SH-SY5Y (cell line): ENCODE measurements at regions not wholly inside any gene's neighbourhood (a gene's known extent, or its start where the extent isn't known, plus 50 kb on each side); places are given as distances from the start of the nearest gene placed in this dataset.

Experiments used
- GATA2 ChIP-seq: IDR thresholded peaks from 2 replicates; pipeline ENCODE4 v1.6.1; 2011; ENCODE audit warnings: mild to moderate bottlenecking, low read depth, low read length
- GATA3 ChIP-seq: IDR thresholded peaks from 2 replicates; pipeline ENCODE4 v1.6.1; 2011; ENCODE audit warnings: low read depth, mild to moderate bottlenecking, low read length, moderate library complexity

DNA sequence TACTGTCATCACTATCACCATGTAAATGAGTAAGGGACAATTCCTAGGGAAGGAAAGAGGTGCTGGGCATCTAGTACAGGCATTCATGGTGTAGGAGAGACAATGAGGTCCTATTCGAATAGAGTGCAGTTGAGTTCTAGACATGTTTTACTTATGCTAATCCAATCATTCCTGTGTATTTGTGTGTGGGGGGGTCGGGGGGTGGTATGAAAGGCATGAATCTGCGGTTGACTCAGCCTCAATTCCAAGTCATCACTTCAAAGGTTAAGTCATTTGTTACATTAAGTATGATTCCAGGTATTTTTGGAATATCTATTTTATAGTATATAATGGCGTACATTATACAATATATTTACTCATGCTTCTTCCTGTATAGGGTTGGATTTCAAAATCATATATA is 163.1 kb upstream of the GALNT15 start:
- TF ChIP-seq GATA2 = no peak
- TF ChIP-seq GATA3 = no peak
